HG02981 (cell line): ENCODE measurements at regions not wholly inside any gene's neighbourhood (a gene's known extent, or its start where the extent isn't known, plus 50 kb on each side); places are given as distances from the start of the nearest gene placed in this dataset.

Experiments used
- ATAC-seq: cut with Tn5 transposase; IDR thresholded peaks from one replicate; pipeline ENCODE4 v1.9.1; 2021; ENCODE audit warnings: mild to moderate bottlenecking, moderate library complexity; ENCODE audit not compliant: unreplicated experiment

DNA sequence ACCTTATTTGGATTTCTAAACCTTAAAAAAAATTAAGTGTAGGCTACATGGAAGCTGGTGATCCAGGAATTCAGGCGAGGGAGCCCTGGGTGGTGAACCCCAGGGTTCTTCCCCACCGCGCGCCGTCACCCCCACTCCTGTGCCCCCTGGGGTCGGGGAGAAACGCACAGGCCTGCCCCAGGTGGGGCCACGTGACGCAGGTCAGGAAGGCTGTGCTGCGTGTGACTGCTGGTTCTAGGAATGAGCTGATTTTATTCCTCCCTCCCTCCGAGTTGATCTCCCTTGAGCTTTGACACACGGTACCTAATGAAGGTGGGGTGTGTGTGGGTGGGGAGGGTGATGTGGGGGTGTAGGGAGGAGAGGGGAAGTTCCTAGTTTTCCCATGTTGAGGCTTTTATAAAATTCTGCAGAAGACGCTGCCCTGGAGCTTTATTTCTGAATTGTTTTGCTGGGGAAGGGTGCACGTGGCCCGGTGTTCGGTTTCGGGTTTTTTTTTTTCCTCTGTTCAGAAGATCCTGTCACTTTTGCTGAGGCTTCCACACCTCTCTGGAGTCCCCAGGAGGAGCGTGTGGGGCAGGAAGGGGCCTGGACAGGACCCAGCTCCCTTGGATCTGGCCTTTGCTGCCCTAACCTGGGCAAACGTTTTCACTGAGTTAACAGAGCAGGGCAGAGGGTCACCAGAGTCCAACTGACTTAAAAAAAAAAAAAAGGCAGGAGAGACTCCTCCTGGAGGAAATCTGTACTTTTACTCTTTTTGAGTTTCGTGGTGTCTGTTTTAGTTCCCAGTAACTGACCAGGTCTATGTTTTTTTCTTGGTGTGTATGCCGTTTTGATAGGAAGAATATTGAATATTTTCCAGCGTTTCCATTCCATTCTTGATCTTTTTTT is 55.8 kb upstream of the GSE1 start:
- ATAC-seq = no peak

DNA sequence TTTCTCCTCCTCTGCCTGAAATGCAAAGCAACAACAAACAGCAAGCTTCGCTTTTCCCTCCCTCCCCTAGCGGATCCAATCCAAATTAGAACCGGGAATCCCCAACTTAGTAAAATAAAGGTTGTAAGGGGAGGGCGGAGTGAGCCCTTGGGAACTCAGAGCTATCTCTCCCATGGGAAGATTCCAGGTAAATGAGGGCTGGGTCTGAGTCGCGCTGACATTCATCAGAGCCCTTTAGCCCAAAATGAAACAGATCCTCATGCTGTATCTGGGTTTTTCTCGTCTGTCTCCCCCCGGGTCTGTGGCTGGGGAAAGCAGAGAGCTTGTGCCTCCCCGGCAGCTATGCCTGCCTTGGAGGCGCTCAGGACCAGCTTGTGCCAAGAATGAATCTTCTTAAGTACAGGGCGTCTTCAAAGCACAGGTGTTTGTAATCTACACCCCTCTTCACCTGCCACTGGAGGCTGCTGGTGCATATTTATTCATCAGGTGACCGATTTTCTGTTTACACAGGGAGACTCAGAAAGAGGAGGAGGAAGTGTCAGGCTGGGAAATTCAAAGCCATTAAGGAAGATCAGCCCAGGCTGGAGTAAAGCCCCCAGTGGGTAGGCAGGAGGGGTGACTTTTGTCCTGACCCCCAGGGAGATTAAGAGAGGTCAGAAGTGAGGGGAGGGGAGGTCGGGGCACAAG is 55.0 kb upstream of the GSE1 start:
- ATAC-seq = no peak

DNA sequence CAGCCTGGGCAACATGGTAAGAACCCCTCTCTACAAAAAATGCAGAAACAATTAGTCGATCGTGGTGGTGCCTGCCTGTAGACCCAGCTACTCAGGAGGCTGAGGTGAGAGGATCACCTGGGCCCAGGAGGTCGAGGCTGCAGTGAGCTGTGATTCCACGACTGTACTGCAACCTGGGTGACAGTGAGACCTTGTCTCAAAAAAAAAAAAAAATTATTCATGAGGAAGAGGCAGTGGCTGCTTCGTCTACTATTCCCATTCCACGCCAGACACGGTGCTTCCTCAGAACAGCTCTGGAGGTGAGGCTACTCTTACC is 52.2 kb upstream of the GSE1 start:
- no peak for ATAC-seq

DNA sequence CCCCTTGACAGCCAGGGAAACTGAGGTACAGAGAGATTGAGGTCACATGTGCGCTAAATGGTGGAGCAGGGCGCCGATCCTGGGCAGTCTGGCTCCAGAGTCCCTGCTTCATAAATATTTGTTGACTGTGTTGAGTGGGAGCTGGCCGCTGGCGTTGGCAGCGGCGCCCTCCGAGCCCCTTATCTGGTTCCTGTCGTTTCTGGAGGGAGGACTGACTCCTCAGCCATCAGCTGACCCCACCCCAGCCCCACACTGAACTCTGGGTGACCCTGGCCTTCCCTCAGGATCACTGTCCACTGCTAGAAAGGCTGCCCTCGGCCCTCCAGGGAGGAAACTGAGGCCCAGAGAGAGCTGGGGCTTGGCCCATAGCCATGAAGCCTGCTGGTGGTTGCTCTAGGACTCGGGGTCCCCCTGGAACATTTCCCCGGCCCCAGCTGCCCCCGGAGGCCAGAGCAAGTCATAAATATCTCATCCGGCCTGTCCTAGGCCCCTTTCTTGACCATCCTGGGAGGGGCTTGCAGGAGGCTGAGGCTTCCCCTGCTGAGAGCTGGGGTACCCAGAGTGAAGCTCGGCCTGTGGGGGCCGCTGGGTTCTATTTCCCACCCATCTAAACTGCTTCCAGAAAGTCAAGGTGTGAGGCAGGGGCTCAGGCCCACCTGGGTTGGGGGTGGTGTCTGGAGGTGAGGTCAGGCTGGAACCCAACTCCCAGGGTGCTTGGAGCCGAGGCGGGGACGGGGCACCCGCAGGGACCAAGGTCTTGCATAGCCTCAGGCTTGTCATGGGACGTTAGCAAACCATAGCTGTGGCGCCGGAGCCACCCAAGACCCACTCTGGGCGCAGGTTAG is 51.7 kb upstream of the GSE1 start:
- ATAC-seq = no peak

DNA sequence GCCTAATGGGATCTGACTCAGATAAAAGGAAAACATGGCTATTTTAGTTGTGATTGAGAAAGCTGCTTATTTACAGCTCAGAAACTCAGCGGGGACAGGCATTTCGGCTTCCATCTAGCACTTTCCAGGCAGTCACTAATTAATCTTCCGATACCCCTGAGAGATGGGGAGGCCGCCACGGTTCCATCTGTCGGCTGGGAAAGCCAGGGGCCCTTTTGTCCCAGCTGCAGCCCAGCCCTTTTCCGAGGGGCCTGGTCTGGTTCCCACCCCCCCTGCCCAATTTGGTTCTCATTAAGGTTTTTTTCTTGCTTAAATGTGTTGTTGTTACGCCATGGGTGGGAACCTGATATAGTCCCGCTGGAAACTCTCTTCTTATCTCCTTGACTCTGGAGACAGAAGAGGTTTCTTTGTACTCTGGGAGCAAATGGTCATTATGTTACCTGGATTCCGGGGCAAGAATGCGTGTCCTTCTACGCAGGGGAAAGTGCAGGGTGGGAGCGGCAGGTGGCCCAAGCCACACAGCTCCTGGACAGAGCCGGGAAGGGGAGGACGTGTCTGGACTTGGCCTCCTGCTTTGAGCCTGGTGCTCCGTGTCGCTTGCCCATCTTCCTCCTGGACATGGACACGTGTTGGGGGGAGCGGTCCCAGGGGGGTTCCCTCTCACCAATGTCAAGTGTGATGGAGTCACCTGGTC is 50.9 kb upstream of the GSE1 start:
- no peak for ATAC-seq

DNA sequence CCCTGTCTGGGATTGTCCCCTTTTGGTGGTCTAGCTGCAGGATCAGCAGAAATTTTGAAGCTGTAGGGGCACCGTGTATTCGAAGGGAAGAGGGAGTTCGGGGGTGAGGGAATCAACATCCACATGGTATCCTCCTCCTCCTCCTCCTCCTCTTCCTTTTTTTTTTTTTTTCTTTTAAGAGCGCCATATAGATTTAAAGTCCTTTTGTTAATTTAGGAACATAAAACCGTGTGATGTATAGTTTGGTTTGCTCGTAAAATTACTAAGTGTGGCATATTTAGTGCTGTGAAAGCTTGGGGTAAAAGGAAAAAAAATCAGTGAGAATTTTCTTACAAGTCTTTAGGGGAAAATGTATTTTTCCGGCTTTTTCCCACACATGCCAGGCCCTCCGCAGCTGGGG is 50.1 kb upstream of the GSE1 start:
- ATAC-seq = no peak
